Neural cell (in vitro differentiated cells): ENCODE measurements at regions not wholly inside any gene's neighbourhood (a gene's known extent, or its start where the extent isn't known, plus 50 kb on each side); places are given as distances from the start of the nearest gene placed in this dataset.

ENCODE experiments used
- RAD21 ChIP-seq: fragments of 450-650 bp; conservative IDR thresholded peaks from 2 replicates; pipeline ENCODE4 v1.6.1; 2014; ENCODE audit warnings: antibody characterized with exemption, mild to moderate bottlenecking, moderate library complexity
- TF ChIP-seq, protein P1 (sequence below): fragments of 450-650 bp; IDR thresholded peaks from 2 replicates; pipeline ENCODE4 v1.5.1; 2014; ENCODE audit warnings: antibody characterized with exemption, mild to moderate bottlenecking, moderate library complexity; ENCODE audit not compliant: poor library complexity, severe bottlenecking

DNA sequence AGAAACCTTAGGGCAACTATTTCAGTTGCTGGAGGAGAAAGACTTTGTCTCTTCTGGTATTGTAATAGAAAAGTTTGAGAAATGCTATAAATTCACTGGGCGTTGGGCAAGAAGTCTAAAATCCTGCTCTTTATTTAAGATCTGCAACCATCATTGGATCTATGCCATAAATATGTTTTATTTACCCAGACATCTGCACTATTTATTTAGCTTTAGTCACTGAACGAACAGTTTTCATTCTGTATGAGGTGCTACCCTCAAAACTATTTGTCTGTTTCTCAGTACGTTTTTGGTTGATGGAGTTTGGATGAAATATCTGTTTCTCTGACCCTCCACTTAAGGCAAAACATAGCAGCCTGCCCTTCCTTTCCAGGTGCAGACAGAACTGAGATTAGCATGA lies 171.5 kb downstream of the SNX19 start:
- TF ChIP-seq, protein P1, sequence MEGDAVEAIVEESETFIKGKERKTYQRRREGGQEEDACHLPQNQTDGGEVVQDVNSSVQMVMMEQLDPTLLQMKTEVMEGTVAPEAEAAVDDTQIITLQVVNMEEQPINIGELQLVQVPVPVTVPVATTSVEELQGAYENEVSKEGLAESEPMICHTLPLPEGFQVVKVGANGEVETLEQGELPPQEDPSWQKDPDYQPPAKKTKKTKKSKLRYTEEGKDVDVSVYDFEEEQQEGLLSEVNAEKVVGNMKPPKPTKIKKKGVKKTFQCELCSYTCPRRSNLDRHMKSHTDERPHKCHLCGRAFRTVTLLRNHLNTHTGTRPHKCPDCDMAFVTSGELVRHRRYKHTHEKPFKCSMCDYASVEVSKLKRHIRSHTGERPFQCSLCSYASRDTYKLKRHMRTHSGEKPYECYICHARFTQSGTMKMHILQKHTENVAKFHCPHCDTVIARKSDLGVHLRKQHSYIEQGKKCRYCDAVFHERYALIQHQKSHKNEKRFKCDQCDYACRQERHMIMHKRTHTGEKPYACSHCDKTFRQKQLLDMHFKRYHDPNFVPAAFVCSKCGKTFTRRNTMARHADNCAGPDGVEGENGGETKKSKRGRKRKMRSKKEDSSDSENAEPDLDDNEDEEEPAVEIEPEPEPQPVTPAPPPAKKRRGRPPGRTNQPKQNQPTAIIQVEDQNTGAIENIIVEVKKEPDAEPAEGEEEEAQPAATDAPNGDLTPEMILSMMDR = no peak
- TF ChIP-seq RAD21 = no peak
